H9 (cell line): ENCODE measurements at regions not wholly inside any gene's neighbourhood (a gene's known extent, or its start where the extent isn't known, plus 50 kb on each side); places are given as distances from the start of the nearest gene placed in this dataset.

Experiments used
- DNase-seq: peaks from one replicate; pipeline ENCODE4 v3.0.0-alpha.2; 2017
- H2AFZ ChIP-seq: one replicate; pipeline ENCODE4 v1.6.1; 2013; ENCODE audit warnings: mild to moderate bottlenecking, low read length, control low read depth, moderate library complexity
- H2AK5ac ChIP-seq: 2 replicates; pipeline ENCODE4 v1.6.1; 2013; ENCODE audit warnings: low read length, control low read depth, mixed read lengths; ENCODE audit not compliant: insufficient read length
- H2BK120ac ChIP-seq: one replicate; pipeline ENCODE4 v1.6.1; 2013; ENCODE audit warnings: low read depth, mild to moderate bottlenecking, low read length, control low read depth, inconsistent platforms; ENCODE audit not compliant: poor library complexity, severe bottlenecking
- H2BK12ac ChIP-seq: 2 replicates; pipeline ENCODE4 v1.6.1; 2013; ENCODE audit warnings: low read length, control low read depth, mixed read lengths, low read depth; ENCODE audit not compliant: insufficient read length
- H2BK15ac ChIP-seq: 2 replicates; pipeline ENCODE4 v1.6.1; 2013; ENCODE audit warnings: low read depth, low read length, control low read depth
- H2BK20ac ChIP-seq: one replicate; pipeline ENCODE4 v1.6.1; 2013; ENCODE audit warnings: low read depth, mild to moderate bottlenecking, low read length, control low read depth, inconsistent platforms; ENCODE audit not compliant: poor library complexity, severe bottlenecking
- H2BK5ac ChIP-seq: 2 replicates; pipeline ENCODE4 v1.6.1; 2013; ENCODE audit warnings: low read length, control low read depth, mixed read lengths; ENCODE audit not compliant: insufficient read length
- H3K14ac ChIP-seq: 2 replicates; pipeline ENCODE4 v1.6.1; 2013; ENCODE audit warnings: low read length, control low read depth; ENCODE audit not compliant: insufficient read depth
- H3K18ac ChIP-seq: 2 replicates; pipeline ENCODE4 v1.6.1; 2013; ENCODE audit warnings: low read depth, mild to moderate bottlenecking, mixed read lengths, low read length, control low read depth; ENCODE audit not compliant: insufficient read length
- H3K23ac ChIP-seq: 2 replicates; pipeline ENCODE4 v1.6.1; 2013; ENCODE audit warnings: low read length, control low read depth, mixed read lengths, low read depth; ENCODE audit not compliant: insufficient read length
- H3K23me2 ChIP-seq: 2 replicates; pipeline ENCODE4 v1.6.1; 2013; ENCODE audit warnings: low read depth, mild to moderate bottlenecking, mixed read lengths, low read length, control low read depth; ENCODE audit not compliant: insufficient read length, poor library complexity, severe bottlenecking
- H3K27ac ChIP-seq: 2 replicates; pipeline ENCODE4 v1.5.1; 2013; ENCODE audit warnings: low read length, control low read depth, mixed read lengths, low read depth; ENCODE audit not compliant: insufficient read length
- H3K27me3 ChIP-seq: 2 replicates; pipeline ENCODE4 v1.6.1; 2013; ENCODE audit warnings: low read length, control low read depth, inconsistent platforms; ENCODE audit not compliant: insufficient read depth
- H3K4ac ChIP-seq: 2 replicates; pipeline ENCODE4 v1.6.1; 2013; ENCODE audit warnings: low read depth, mild to moderate bottlenecking, control low read depth, inconsistent platforms, low read length, moderate library complexity
- H3K4me1 ChIP-seq: 2 replicates; pipeline ENCODE4 v1.6.1; 2013; ENCODE audit warnings: low read length, control low read depth, inconsistent platforms; ENCODE audit not compliant: insufficient read depth
- H3K4me2 ChIP-seq: 2 replicates; pipeline ENCODE4 v1.6.1; 2013; ENCODE audit warnings: low read length, control low read depth, mixed read lengths; ENCODE audit not compliant: insufficient read length, insufficient read depth
- H3K56ac ChIP-seq: 2 replicates; pipeline ENCODE4 v1.6.1; 2013; ENCODE audit warnings: low read depth, mild to moderate bottlenecking, mixed read lengths, low read length, control low read depth; ENCODE audit not compliant: insufficient read length
- H3K79me1 ChIP-seq: 2 replicates; pipeline ENCODE4 v1.6.1; 2013; ENCODE audit warnings: low read depth, mild to moderate bottlenecking, moderate library complexity, low read length, control low read depth, inconsistent platforms; ENCODE audit not compliant: insufficient read depth, poor library complexity, severe bottlenecking
- H3K79me2 ChIP-seq: 2 replicates; pipeline ENCODE4 v1.6.1; 2013; ENCODE audit warnings: low read length, control low read depth, inconsistent platforms; ENCODE audit not compliant: insufficient read depth
- H3K9ac ChIP-seq: 2 replicates; pipeline ENCODE4 v1.6.1; 2013; ENCODE audit warnings: low read length, control low read depth, mixed read lengths; ENCODE audit not compliant: insufficient read length; ENCODE audit errors: extremely low read depth
- H3K9me3 ChIP-seq: one replicate; pipeline ENCODE4 v1.6.1; 2013; ENCODE audit warnings: low read depth, low read length, inconsistent platforms; ENCODE audit not compliant: control insufficient read depth
- H3T11ph ChIP-seq: one replicate; pipeline ENCODE4 v1.6.1; 2013; ENCODE audit warnings: mild to moderate bottlenecking, low read length, control low read depth, inconsistent platforms
- H4K20me1 ChIP-seq: one replicate; pipeline ENCODE4 v1.6.1; 2013; ENCODE audit not compliant: control insufficient read depth, insufficient read length, insufficient read depth
- H4K5ac ChIP-seq: 2 replicates; pipeline ENCODE4 v1.6.1; 2013; ENCODE audit warnings: low read depth, mild to moderate bottlenecking, mixed read lengths, low read length, control low read depth; ENCODE audit not compliant: insufficient read length
- H4K8ac ChIP-seq: replicated peaks from 2 replicates; pipeline ENCODE4 v1.6.1; 2013; ENCODE audit warnings: low read length, control low read depth, mixed read lengths, low read depth; ENCODE audit not compliant: insufficient read length
- H4K91ac ChIP-seq: 2 replicates; pipeline ENCODE4 v1.6.1; 2013; ENCODE audit warnings: low read depth, mild to moderate bottlenecking, moderate library complexity, mixed read lengths, low read length, control low read depth; ENCODE audit not compliant: insufficient read length
- H3K27ac Mint-ChIP-seq, 3 experiments: 2 replicates in 2 of 3; 3 replicates in 1 of 3; pipeline ENCODE4 v1.8.0; 2020 to 2021; ENCODE audit warnings: mixed read lengths in 3 of 3, mild to moderate bottlenecking in 1 of 3, moderate library complexity in 1 of 3
- H3K27me3 Mint-ChIP-seq: 2 replicates; pipeline ENCODE4 v1.8.0; 2021; ENCODE audit warnings: low read depth, mild to moderate bottlenecking, moderate library complexity, mixed read lengths
- H3K36me3 Mint-ChIP-seq, 3 experiments: 2 replicates in 2 of 3; 3 replicates in 1 of 3; pipeline ENCODE4 v1.8.0; 2020 to 2021; ENCODE audit warnings: low read depth in 3 of 3, mixed read lengths in 3 of 3; ENCODE audit not compliant: insufficient read depth in 1 of 3
- H3K4me1 Mint-ChIP-seq, 2 experiments: 2 replicates each; pipeline ENCODE4 v1.8.0; 2020; ENCODE audit warnings: mixed read lengths in 2 of 2
- H3K4me3 Mint-ChIP-seq, 2 experiments: 2 replicates in 1 of 2; 3 replicates in 1 of 2; pipeline ENCODE4 v1.8.0; 2020 to 2021; ENCODE audit warnings: mild to moderate bottlenecking in 2 of 2, mixed read lengths in 2 of 2, moderate library complexity in 1 of 2
- H3K9me3 Mint-ChIP-seq, 2 experiments: 2 replicates in 1 of 2; 3 replicates in 1 of 2; pipeline ENCODE4 v1.8.0; 2020; ENCODE audit warnings: mild to moderate bottlenecking in 2 of 2, mixed read lengths in 2 of 2, moderate library complexity in 1 of 2
- WGBS: extraction: QIAGEN DNeasy Blood & Tissue Kit; methylation state at CpG from one replicate; pipeline ENCODE4 v1.1.7; 2013; ENCODE audit warnings: missing lambda C conversion rate, low lambda C conversion rate, mixed read lengths; ENCODE audit not compliant: insufficient read length; ENCODE audit errors: extremely low coverage; 5-methylcytosine and 5-hydroxymethylcytosine counted together
- TF ChIP-seq, protein P1 (sequence below): fragments of 200-600 bp; sonication (generic); conservative IDR thresholded peaks from 3 replicates; pipeline ENCODE4 v1.8.0; 2021; ENCODE audit warnings: antibody characterized with exemption, mild to moderate bottlenecking

DNA sequence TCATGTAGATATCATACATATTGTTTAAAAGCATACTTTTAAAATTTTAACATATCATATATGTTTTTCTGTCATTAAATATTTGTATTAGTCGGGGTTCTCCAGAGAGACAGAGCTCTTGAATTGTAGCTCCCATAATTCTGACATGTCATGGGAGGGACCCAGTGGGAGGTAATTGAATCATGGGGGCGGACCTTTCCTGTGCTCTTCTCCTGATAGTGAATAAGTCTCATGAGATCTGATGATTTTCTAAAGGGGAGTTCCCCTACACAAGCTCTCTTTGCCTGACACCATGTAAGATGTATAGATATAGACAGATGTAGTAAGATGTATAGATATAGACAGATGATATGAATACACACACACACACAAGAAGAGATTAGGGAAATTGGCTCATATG is 161.2 kb upstream of the ABI3BP start:
- WGBS: no CpG with 5 or more reads among the region's 2 CpGs

More for the DNA sequence above, 161.2 kb upstream of the ABI3BP start:
- no peak overlapping the region for H3K9ac ChIP-seq
- H2BK20ac ChIP-seq: no peak overlapping the region
- H2BK120ac ChIP-seq: no peak overlapping the region
- no peak overlapping the region for H2AFZ ChIP-seq
- H3T11ph ChIP-seq: no peak overlapping the region
- no peak overlapping the region for H4K91ac ChIP-seq
- Mint-ChIP-seq H3K4me1 (no peaks in the 10 kb centered on the region), H3K27me3 (no peaks in the 10 kb centered on the region), H3K9me3 (no peaks in the 10 kb centered on the region), H3K36me3 (no peaks in the 10 kb centered on the region), H3K4me3 (no peak overlapping the region), H3K27ac (no peak overlapping the region)
- H2AK5ac ChIP-seq: no peak overlapping the region
- H4K5ac ChIP-seq: no peak overlapping the region
- no peak overlapping the region for H3K23ac ChIP-seq
- no peak overlapping the region for H4K8ac ChIP-seq
- H3K14ac ChIP-seq: no peak overlapping the region
- no peak overlapping the region for H3K27ac ChIP-seq
- H2BK5ac ChIP-seq: no peak overlapping the region
- H3K23me2 ChIP-seq: no peaks in the 10 kb centered on the region
- H3K79me2 ChIP-seq: no peaks in the 10 kb centered on the region
- TF ChIP-seq, protein P1, sequence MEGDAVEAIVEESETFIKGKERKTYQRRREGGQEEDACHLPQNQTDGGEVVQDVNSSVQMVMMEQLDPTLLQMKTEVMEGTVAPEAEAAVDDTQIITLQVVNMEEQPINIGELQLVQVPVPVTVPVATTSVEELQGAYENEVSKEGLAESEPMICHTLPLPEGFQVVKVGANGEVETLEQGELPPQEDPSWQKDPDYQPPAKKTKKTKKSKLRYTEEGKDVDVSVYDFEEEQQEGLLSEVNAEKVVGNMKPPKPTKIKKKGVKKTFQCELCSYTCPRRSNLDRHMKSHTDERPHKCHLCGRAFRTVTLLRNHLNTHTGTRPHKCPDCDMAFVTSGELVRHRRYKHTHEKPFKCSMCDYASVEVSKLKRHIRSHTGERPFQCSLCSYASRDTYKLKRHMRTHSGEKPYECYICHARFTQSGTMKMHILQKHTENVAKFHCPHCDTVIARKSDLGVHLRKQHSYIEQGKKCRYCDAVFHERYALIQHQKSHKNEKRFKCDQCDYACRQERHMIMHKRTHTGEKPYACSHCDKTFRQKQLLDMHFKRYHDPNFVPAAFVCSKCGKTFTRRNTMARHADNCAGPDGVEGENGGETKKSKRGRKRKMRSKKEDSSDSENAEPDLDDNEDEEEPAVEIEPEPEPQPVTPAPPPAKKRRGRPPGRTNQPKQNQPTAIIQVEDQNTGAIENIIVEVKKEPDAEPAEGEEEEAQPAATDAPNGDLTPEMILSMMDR: no peak
- no peaks in the 10 kb centered on the region for H3K4me1 ChIP-seq
- H2BK15ac ChIP-seq: no peak overlapping the region
- no peak overlapping the region for H2BK12ac ChIP-seq
- no peak overlapping the region for H3K56ac ChIP-seq
- no peaks in the 10 kb centered on the region for H3K79me1 ChIP-seq
- H3K4ac ChIP-seq: no peak overlapping the region
- no peak for DNase-seq
- H3K18ac ChIP-seq: no peak overlapping the region
- H3K4me2 ChIP-seq: no peak overlapping the region
- no peaks in the 10 kb centered on the region for H4K20me1 ChIP-seq
- H3K9me3 ChIP-seq: no peaks in the 10 kb centered on the region
- no peaks in the 10 kb centered on the region for H3K27me3 ChIP-seq
